AG10803 (cell line): ENCODE measurements at regions not wholly inside any gene's neighbourhood (a gene's known extent, or its start where the extent isn't known, plus 50 kb on each side); places are given as distances from the start of the nearest gene placed in this dataset.

ENCODE experiments used
- DNase-seq: peaks from one replicate; pipeline ENCODE4 v3.0.0; 2010; ENCODE audit warnings: low read depth
- H3K4me3 ChIP-seq: 2 replicates; pipeline ENCODE4 v1.5.1; 2011; ENCODE audit warnings: mild to moderate bottlenecking, low read length, control low read depth
- TF ChIP-seq, protein P1 (sequence below): conservative IDR thresholded peaks from 2 replicates; pipeline ENCODE4 v1.5.1; 2011; ENCODE audit warnings: mild to moderate bottlenecking, low read length, control low read depth, inconsistent platforms

DNA sequence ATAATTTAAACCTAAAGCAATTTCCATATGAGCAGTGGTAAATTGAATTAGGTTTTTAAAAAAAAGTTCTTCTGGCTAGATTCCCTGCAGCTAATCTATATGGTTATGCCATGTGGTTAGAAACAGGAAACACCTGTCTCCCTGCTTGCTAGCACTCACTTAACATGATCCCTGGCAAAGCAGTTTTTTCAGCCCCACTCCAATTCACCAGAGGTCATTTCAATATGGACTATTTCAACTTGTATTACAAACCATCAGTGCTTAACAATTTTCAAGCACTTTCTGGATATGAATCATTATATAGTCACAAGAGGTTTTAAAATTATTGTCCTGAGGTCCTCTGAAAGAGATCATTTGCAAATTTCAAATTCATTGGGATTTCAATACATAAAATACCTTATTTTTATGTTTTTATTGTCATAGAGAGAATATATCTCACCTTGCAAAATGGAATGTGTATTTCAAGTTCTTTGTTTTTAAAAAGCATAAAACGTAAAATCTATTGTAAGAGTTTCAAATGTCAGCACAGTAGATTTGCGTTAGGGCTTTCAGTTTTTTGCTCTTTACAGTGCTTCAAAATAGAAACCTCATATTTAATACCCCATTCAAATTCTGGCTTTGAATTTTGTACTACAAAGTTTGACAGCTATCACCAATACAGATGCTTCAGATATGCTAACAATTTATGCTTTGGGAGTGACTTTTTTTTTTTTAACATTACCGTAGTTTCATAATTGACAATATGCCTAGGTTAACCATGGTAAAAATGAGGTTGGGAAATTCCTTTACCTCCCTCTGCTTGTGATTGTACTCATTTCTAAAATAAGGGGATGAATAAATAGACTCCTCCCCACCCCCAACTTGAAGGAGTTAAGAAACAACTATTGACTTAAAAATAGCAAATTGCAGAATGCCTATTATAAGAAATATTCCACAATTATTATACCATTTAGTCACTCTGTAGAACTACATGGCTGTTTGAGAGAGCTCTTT, 117.5 kb upstream of the HGF start:
- TF ChIP-seq, protein P1, sequence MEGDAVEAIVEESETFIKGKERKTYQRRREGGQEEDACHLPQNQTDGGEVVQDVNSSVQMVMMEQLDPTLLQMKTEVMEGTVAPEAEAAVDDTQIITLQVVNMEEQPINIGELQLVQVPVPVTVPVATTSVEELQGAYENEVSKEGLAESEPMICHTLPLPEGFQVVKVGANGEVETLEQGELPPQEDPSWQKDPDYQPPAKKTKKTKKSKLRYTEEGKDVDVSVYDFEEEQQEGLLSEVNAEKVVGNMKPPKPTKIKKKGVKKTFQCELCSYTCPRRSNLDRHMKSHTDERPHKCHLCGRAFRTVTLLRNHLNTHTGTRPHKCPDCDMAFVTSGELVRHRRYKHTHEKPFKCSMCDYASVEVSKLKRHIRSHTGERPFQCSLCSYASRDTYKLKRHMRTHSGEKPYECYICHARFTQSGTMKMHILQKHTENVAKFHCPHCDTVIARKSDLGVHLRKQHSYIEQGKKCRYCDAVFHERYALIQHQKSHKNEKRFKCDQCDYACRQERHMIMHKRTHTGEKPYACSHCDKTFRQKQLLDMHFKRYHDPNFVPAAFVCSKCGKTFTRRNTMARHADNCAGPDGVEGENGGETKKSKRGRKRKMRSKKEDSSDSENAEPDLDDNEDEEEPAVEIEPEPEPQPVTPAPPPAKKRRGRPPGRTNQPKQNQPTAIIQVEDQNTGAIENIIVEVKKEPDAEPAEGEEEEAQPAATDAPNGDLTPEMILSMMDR, result no peak
- no peak overlapping the region for H3K4me3 ChIP-seq
- DNase-seq, result no peak

DNA sequence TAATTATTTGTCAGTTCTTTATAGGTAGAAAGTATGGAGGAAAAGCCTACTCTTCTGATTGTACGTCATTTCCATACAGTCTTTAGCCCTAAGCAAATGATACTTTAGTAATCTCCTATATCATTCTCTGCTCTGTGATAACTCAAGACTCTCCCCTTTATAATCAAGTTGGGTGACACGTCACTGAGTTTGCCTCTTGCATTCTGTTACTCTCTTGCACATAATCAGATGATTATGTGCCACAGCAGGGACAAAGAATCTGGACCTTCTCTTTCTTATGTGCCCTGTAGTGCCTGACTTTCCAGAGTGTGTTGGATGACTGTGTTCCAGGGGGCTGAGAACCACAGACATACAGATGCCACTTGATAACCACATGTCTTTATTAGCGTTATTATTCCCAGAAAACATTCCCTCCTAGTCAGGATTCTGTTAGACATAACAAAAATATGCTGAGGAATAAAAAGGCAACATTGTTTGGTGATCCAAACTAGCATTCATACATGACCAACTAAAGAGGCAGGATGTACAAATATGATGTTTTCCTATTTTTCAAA, 116.4 kb upstream of the HGF start:
- peak; percentile 22 for DNase-seq
- H3K4me3 ChIP-seq, result no peak overlapping the region
- TF ChIP-seq, protein P1, result no peak

DNA sequence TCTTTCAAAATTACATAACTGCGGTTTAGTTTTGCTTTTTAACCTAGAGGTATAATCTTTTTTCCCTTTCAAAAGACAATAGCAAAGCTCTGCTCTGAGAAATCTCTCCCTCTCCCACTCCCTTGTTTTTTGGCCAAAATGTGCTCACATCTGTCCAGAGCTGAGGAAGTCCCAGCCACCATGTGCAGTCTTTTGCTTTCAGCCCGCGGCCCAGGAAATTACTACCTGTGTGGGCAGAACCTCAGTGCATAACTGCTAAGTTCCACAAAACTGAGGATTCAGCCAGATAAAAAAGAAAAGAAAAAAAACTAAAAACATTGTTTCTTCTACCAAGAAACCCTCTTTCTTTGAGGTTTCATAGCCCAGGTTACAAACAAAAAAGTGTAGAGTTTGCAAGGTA, 115.0 kb upstream of the HGF start:
- no peak for DNase-seq
- no peak overlapping the region for H3K4me3 ChIP-seq
- TF ChIP-seq, protein P1, result no peak

DNA sequence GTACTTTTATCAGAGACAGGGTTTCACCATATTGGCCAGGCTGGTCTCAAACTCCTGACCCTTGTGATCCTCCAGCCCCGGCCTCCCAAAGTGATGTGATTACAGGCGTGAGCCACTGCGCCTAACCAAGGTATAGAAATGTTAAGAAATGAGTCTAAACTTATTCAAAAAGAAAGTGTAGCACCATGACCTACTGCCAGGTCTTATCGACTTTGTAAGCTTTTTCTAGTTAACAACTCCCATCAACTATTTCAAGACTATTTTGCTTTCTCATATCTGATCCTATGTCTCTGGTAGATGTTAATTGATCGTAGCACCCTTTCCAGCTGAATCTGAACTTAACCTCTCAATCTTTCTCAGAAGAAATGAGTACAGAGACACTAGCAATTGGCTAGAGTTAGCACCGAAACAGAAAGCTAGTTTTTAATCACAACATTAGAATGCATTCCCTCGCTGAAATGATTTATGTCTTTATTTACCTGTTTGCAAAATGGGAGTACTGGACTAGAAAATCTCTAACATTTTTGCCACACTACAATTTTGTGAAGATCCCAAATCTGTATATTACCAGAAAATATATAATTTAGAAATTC, 114.0 kb upstream of the HGF start:
- DNase-seq, result no peak
- TF ChIP-seq, protein P1, result no peak
- no peak overlapping the region for H3K4me3 ChIP-seq

DNA sequence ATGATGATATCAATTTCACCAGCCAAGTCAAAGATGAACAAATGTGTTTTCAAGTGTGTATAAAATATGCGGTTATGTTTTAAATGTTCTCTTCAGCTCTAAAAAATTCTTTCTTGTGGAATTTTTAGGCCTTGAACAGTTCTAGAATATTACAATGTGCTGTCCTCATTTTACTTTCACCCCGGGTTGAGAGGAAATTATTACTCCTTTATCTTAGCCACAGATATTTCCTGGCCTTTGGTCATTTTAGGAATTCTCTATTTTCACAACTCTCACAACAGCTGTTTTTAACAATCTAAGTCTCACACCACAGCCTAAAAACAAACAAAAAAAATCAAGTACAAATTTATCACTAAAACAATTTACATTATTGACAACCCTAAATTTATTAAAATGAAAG, 112.2 kb upstream of the HGF start:
- peak; percentile 68 for DNase-seq
- H3K4me3 ChIP-seq, result no peak overlapping the region
- TF ChIP-seq, protein P1, result no peak

DNA sequence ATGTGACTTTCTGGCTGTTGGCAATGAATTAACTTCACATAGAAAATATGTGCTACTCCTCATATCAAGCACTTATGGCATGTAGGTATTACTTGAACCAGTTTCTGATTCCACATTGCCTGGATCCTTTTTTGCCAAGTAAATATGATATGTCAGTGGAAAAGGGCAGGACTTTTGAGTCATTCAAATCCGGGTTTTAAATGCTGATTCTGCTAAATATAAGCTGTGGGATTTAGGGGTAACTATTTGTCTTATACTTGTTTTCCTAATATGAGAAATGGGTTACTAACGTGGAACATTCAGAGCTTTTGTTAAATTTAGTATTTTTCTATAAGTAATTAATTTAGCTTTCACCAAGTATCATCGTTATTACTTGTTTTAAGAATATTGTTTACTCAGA, 108.0 kb upstream of the HGF start:
- TF ChIP-seq, protein P1, result no peak
- no peak for DNase-seq
- H3K4me3 ChIP-seq, result no peak overlapping the region
